VCaP (cell line): ENCODE measurements at regions not wholly inside any gene's neighbourhood (a gene's known extent, or its start where the extent isn't known, plus 50 kb on each side); places are given as distances from the start of the nearest gene placed in this dataset.
"Not testable (repeated sequence)": the region's sequence is repeated elsewhere in the genome, so short reads cannot be mapped to it uniquely, and the experiment has no call there.

Source experiments
- H3K27ac ChIP-seq: fragments of 450-650 bp; 2 replicates; pipeline ENCODE4 v1.5.1; 2017
- CTCF ChIP-seq: fragments of 450-650 bp; conservative IDR thresholded peaks from 2 replicates; pipeline ENCODE4 v1.5.1; 2017; ENCODE audit warnings: mild to moderate bottlenecking, moderate library complexity

- TF ChIP-seq CTCF: no peak
These were observed 420.8 kb upstream of the DIPK2B start for GRCh38 chrX:45621376-45622041.

GRCh38 chrX:45619290-45619689, 418.6 kb upstream of the DIPK2B start:
- H3K27ac ChIP-seq: no peak overlapping the region

More at GRCh38 chrX:45621376-45622041, 420.8 kb upstream of the DIPK2B start:
- H3K27ac ChIP-seq: no peak overlapping the region

GRCh38 chrX:45615591-45615990, 414.9 kb upstream of the DIPK2B start:
- not testable (repeated sequence) for H3K27ac ChIP-seq

More at GRCh38 chrX:45619290-45619689, 418.6 kb upstream of the DIPK2B start:
- no peak for TF ChIP-seq CTCF

- H3K27ac ChIP-seq: no peak overlapping the region
- TF ChIP-seq CTCF: no peak
These were observed 414.2 kb upstream of the DIPK2B start for GRCh38 chrX:45614853-45615252.

- TF ChIP-seq CTCF: no peak
- H3K27ac ChIP-seq: no peak overlapping the region
These were observed 401.5 kb upstream of the DIPK2B start for GRCh38 chrX:45602151-45602550.

GRCh38 chrX:45601052-45601451, 400.4 kb upstream of the DIPK2B start:
- TF ChIP-seq CTCF: no peak
- H3K27ac ChIP-seq: no peak overlapping the region

GRCh38 chrX:45598861-45599260, 398.2 kb upstream of the DIPK2B start:
- no peak overlapping the region for H3K27ac ChIP-seq
- TF ChIP-seq CTCF: no peak

- no peak overlapping the region for H3K27ac ChIP-seq
- TF ChIP-seq CTCF: no peak
These were observed 395.6 kb upstream of the DIPK2B start for GRCh38 chrX:45596188-45596808.
